SK-N-MC (cell line): ENCODE measurements at regions not wholly inside any gene's neighbourhood (a gene's known extent, or its start where the extent isn't known, plus 50 kb on each side); places are given as distances from the start of the nearest gene placed in this dataset.
A peak's percentile ranks its signal among the peaks of the same experiment; 100 is the strongest.

Experiments
- DNase-seq: peaks from one replicate; pipeline ENCODE4 v3.0.0-alpha.2; 2011; ENCODE audit warnings: low read depth, low spot score
- H3K27ac ChIP-seq: fragments of 200-600 bp; sonication (generic); 2 replicates; pipeline ENCODE4 v1.5.1; 2016; ENCODE audit warnings: mixed run types
- H3K36me3 ChIP-seq: fragments of 200-600 bp; sonication (generic); 2 replicates; pipeline ENCODE4 v1.6.1; 2017; ENCODE audit warnings: antibody characterized with exemption, low read length, mixed read lengths; ENCODE audit not compliant: insufficient read depth
- H3K4me3 ChIP-seq: fragments of 200-600 bp; sonication (generic); 2 replicates; pipeline ENCODE4 v1.5.1; 2016
- H3K9ac ChIP-seq: fragments of 200-600 bp; sonication (generic); 2 replicates; pipeline ENCODE4 v1.8.0; 2017; ENCODE audit warnings: mixed run types, mixed read lengths; ENCODE audit not compliant: insufficient read length
- H3K9me3 ChIP-seq: fragments of 200-600 bp; sonication (generic); 2 replicates; pipeline ENCODE4 v1.6.1; 2017; ENCODE audit warnings: low read depth, mild to moderate bottlenecking, antibody characterized with exemption, low read length, moderate library complexity, mixed read lengths
- EZH2 ChIP-seq: fragments of 200-600 bp; sonication (generic); IDR thresholded peaks from one replicate; pipeline ENCODE4 v1.6.1; 2017; ENCODE audit warnings: antibody characterized with exemption
- FOXP2 ChIP-seq: optimal IDR thresholded peaks from 2 replicates; pipeline ENCODE3; 2011; ENCODE audit warnings: mild to moderate bottlenecking, moderate library complexity; ENCODE audit not compliant: insufficient read depth; ENCODE audit errors: extremely low read length, control extremely low read depth
- POLR2AphosphoS5 ChIP-seq: IDR thresholded peaks from 2 replicates; pipeline ENCODE4 v1.6.1; 2012; ENCODE audit warnings: mild to moderate bottlenecking, low read depth, low read length, borderline replicate concordance

DNA sequence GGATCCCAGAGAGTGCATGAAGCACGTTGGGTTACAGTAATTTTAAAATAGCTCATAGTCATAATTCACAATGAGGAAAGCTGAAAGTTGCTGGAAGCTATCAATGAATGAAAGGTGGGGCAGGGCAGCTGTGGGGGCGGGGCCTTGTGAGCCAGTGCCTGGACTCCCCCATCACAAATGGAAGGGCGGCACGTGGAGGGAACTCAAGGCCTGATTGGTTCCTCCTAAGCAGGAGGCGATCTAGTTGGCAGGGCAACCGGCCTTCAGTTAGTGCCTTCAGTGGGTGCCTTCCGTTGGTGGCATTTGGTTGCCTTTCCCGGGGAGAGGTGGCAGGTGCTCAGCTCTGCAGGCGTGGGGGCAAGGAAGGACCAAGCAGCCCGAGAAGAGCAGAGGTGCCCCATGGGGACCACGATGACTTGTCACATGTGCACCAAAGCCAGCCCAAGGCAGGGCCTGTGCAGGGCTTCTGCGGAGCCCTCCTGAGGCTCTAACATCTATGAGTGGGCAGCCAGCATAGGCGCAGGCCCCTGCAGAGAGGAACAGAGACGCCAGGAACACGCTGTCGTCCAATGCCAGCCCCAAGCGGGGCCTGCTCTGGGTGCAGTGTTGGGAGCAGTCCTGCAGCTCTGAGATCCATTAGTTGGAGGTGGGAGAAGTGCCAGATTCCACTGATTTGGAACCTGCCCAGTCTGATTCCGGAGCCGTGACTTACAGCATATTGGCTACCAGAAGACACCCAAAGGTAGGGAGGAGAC, 59.8 kb upstream of the PDSS1 start:
- no peak for DNase-seq
- H3K27ac ChIP-seq: no peak overlapping the region
- TF ChIP-seq EZH2 (no peak), FOXP2 (no peak), POLR2AphosphoS5 (no peak)
- no peak overlapping the region for H3K9ac ChIP-seq
- H3K4me3 ChIP-seq: no peak overlapping the region
- H3K9me3 ChIP-seq: no peaks in the 10 kb centered on the region
- H3K36me3 ChIP-seq: no peaks in the 10 kb centered on the region

DNA sequence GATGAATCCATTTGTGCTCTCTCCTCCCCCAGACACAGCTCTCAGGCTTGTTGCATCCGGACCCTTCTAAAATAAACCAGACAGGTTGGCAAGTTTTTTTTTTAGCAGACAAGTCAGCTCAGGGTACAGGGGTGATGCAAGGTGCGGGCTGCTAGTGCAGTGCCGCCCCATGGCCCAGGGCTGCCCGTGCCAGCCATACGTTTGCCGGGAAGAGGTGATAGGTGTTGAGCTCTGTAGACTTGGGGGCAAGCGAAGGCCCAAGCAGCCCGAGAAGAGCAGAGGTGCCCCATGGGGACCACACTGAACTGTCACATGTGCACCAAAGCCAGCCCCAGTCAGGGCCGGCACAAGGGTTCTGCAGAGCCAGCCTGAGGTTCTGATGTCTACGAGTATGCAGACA, 57.1 kb upstream of the PDSS1 start:
- Histone ChIP-seq H3K9me3 (no peaks in the 10 kb centered on the region), H3K9ac (no peak overlapping the region), H3K27ac (no peak overlapping the region), H3K4me3 (no peak overlapping the region), H3K36me3 (no peaks in the 10 kb centered on the region)
- TF ChIP-seq POLR2AphosphoS5 (no peak), FOXP2 (no peak), EZH2 (no peak)
- no peak for DNase-seq

DNA sequence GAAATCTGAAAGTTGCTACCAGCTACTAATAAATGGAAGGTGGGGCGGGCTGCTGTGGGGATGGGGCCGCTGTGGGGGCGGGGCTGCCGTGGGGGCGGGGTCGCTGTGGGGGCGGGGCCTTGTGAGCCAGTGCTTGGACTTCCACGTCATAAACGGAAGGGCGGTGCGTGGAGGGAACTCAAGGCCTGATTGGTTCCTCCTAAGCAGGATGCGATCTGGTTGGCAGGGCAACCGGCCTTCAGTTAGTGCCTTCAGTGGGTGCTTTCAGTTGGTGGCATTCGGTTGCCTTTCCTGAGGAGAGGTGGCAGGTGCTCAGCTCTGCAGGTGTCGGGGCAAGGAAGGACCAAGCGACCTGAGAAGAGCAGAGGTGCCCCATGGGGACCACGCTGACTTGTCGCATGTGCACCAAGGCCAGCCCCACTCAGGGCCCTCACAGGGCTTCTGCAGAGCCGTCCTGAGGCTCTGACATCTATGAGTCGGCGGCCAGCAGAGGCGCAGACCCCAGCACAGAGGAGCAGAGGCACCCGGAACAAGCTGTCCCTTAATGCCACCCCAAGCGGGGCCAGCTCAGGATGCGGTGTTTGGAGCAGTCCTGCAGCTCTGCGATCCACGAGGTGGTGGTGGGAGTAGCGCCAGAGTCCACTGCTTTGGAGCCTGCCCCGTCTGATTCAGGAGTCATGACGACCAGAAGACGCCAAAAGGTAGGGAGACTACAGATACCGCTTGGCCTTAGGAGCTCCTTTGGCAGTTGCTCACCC, 54.4 kb upstream of the PDSS1 start:
- H3K27ac ChIP-seq: no peak overlapping the region
- no peak overlapping the region for H3K4me3 ChIP-seq
- H3K9ac ChIP-seq: no peak overlapping the region
- DNase-seq: no peak
- H3K36me3 ChIP-seq: peaks cover 3% of the 10 kb centered on the region; the same call in 1 of the 2 replicates
- TF ChIP-seq POLR2AphosphoS5: 0 out of 2 replicates have a peak, but pooled peaks have one; percentile 33
- TF ChIP-seq EZH2: no peak
- no peak for TF ChIP-seq FOXP2
- H3K9me3 ChIP-seq: no peaks in the 10 kb centered on the region

DNA sequence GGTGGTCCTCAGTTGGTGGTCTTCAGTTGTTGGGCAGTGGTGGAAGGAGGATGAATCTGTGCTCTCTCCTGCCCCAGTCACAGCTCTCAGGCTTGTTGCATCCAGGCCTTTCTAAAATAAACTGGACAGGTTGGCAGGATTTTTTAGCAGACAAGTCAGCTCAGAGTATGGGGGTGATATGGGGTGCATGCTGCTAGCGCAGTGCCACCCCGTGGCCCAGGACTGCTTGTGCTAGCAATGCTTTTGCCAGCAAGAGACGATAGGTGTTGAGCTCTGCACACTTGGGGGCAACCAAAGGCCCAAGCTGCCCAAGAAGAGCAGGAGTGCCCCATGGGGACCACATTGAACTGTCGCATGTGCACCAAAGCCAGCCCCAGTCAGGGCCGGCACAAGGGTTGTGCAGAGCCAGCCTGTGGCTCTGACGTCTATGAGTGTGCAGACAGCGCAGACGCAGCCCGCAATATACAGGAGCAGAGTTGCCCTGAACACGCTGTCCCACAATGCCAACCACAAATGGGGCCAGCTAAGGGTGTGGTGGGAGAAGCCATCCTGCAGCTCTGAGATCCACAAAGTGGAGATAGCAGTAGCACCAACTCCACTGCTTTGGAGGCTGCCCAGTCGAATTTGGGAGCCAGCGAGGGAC, 49.8 kb upstream of the PDSS1 start:
- Histone ChIP-seq H3K27ac (0 out of 2 replicates have a peak overlapping the region, but pooled peaks have one; percentile 19), H3K9ac (no peak overlapping the region), H3K9me3 (no peaks in the 10 kb centered on the region), H3K4me3 (no peak overlapping the region), H3K36me3 (peaks cover 9% of the 10 kb centered on the region; the same call in 1 of the 2 replicates)
- TF ChIP-seq POLR2AphosphoS5 (no peak), EZH2 (no peak), FOXP2 (no peak)
- DNase-seq: no peak
